C4-2B (cell line): ENCODE measurements at regions not wholly inside any gene's neighbourhood (a gene's known extent, or its start where the extent isn't known, plus 50 kb on each side); places are given as distances from the start of the nearest gene placed in this dataset.
"Not testable (repeated sequence)": the region's sequence is repeated elsewhere in the genome, so short reads cannot be mapped to it uniquely, and the experiment has no call there.

Experiments
- H3K27ac ChIP-seq: fragments of 450-650 bp; 2 replicates; pipeline ENCODE4 v1.5.1; 2017
- CTCF ChIP-seq: fragments of 450-650 bp; conservative IDR thresholded peaks from 2 replicates; pipeline ENCODE4 v1.5.1; 2017; ENCODE audit warnings: mild to moderate bottlenecking
- ZFX ChIP-seq: fragments of 450-650 bp; IDR thresholded peaks from 2 replicates; pipeline ENCODE4 v1.6.1; 2017

DNA sequence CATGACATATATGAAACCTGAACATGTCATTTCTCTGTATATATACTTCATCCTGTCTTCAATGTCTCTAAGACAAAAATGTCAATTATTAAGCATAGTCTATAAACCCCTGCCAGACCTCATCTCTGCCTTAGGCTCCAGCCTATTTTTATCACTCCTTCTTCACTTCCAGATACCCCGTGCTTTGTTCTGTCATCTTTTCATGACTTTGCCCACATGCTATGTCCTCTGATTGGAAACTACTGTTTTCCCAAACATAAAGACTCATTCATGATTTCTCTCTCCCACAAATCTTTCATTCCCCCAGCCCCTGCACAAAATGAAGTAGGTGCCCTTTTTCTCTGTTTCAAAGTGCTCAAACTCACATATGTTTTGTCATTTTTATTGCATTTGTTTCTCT, 1503.9 kb downstream of the DPP10 start:
- H3K27ac ChIP-seq: no peak overlapping the region
- TF ChIP-seq ZFX: no peak
- TF ChIP-seq CTCF: no peak

GRCh38 chr2:115946891-115947290, 1504.5 kb downstream of the DPP10 start:
- TF ChIP-seq CTCF (no peak), ZFX (no peak)

GRCh38 chr2:115976916-115977315, 1534.5 kb downstream of the DPP10 start:
- TF ChIP-seq ZFX: no peak
- no peak for TF ChIP-seq CTCF
- no peak overlapping the region for H3K27ac ChIP-seq

More at GRCh38 chr2:115946891-115947290, 1504.5 kb downstream of the DPP10 start:
- H3K27ac ChIP-seq: no peak overlapping the region

GRCh38 chr2:115999039-115999438, 1556.6 kb downstream of the DPP10 start:
- no peak overlapping the region for H3K27ac ChIP-seq
- TF ChIP-seq CTCF: no peak
- TF ChIP-seq ZFX: no peak

GRCh38 chr2:116023026-116023425, 1580.6 kb downstream of the DPP10 start:
- H3K27ac ChIP-seq: no peak overlapping the region
- TF ChIP-seq ZFX (no peak), CTCF (no peak)

DNA sequence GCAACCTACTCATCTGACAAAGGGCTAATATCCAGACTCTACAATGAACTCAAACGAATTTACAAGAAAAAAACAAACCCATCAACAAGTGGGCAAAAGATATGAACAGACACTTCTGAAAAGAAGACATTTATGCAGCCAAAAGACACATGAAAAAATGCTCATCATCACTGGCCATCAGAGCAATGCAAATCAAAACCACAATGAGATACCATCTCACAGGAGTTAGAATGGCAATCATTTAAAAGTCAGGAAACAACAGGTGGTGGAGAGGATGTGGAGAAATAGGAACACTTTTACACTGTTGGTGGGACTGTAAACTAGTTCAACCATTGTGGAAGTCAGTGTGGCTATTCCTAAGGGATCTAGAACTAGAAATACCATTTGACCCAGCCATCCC, 1596.3 kb downstream of the DPP10 start:
- H3K27ac ChIP-seq: not testable (repeated sequence)

DNA sequence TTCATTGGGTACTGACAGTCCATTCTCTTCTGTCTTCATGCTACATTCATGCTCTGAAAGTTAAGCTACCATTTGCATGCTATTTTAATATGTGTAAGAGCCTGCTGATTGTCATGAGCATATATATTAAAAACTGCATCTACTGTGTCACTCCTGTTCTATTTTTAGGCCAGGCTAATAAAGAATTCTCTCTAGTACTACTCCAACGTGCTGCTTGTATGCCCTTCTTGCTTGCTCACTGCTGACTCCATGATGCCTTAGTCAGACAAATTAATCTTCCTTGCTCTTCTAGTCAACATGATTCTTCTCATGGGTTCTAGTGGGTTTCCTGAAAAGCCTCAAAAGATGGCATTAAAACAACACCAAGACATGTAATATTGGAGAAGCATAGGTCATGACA, 1600.1 kb downstream of the DPP10 start:
- no peak overlapping the region for H3K27ac ChIP-seq
- TF ChIP-seq ZFX: no peak
- no peak for TF ChIP-seq CTCF

GRCh38 chr2:116057538-116057937, 1615.1 kb downstream of the DPP10 start:
- TF ChIP-seq ZFX (no peak), CTCF (no peak)
- H3K27ac ChIP-seq: no peak overlapping the region
